ENCODE measurements at regions not wholly inside any gene's neighbourhood (a gene's known extent, or its start where the extent isn't known, plus 50 kb on each side); places are given as distances from the start of the nearest gene placed in this dataset.
A peak's percentile ranks its signal among the peaks of the same experiment; 100 is the strongest.
"Not testable (repeated sequence)": the region's sequence is repeated elsewhere in the genome, so short reads cannot be mapped to it uniquely, and the experiment has no call there.

DNA sequence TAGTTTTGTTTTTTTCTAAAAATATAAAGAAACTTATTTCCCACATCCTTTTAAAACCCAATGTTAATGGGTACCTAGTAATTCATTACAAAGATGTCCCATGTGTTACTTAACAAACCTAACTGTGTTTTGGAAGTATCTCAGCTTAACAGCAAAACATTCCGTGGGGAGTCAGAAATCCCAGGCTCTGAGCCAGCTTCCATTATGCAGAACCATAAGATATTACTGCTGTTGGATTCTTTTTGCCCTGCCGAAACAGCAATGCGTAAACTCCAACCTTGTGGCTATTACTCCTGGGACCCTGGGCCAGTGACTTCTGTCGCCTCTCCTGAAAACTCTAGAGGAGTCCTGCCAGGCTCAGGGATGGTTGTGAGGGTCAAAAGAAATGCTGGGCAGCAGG lies 174.1 kb downstream of the UXS1 start:
- no peak overlapping the region for H3K27ac Mint-ChIP-seq

DNA sequence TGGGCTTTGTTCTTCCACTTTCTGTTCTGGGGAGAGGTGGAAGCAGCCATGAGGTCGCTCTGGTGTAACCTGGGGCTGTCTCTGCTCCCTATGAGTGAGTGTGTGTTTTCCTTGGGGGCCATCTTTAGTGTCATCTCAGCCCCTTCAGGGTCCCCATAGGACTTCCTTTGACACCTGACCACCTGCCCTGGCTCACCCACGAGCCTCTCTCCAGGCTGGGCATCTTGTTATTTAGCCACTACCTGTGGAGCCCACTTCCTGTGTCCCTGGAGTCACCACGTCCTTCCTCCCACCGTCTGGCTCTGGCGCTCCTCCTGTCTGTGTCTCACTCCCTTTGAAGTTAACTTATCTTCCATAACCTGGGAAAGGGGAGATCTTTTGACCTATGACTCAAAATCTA lies 176.0 kb downstream of the UXS1 start:
- Mint-ChIP-seq H3K27ac (peak overlapping the region; percentile 27), H3K4me1 (peaks cover 7% of the 10 kb centered on the region), H3K9me3 (no peaks in the 10 kb centered on the region), H3K4me3 (no peak overlapping the region), H3K36me3 (ENCODE audit: low read depth) (no peaks in the 10 kb centered on the region), H3K27me3 (no peaks in the 10 kb centered on the region)
- no peak for ATAC-seq
- no peak for DNase-seq

More for the DNA sequence above, 174.1 kb downstream of the UXS1 start:
- Mint-ChIP-seq H3K4me1 (peaks cover 7% of the 10 kb centered on the region), H3K36me3 (ENCODE audit: low read depth) (no peaks in the 10 kb centered on the region), H3K9me3 (no peaks in the 10 kb centered on the region), H3K27me3 (no peaks in the 10 kb centered on the region), H3K4me3 (no peak overlapping the region)
- ATAC-seq (no peak), DNase-seq (no peak)

DNA sequence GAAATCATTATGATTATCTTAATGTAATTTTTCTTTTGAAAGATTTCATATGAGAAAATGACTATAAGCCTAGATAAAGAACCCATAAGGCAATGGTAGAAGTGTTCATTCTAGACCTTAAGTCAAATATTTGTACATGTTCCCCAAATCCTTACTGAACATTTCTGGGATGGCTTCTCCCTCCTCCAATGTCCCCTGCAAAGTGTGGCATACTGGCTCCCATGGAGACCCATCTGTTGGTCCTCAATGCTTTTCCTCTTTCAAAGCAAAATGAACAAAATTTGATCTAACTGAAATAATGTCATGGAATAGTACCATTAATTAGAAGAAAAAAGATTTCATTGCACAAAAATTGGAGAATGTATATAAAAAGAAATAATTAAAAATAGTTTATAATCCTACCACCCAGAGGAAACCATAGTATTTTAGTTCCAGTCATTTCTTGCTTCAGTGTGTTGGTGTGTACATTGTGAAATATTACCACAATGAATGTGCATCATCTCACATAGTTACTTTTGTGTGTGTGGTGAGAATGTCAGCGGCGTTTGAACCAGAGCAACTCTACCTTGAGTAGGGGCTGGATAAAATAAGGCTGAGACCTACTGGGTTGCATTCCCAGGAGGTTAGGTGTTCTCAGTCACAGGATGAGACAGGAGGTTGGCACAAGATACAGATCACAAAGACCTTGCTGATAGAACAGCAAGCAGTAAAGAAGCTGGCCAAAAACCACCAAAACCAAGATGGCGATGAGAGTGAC lies 181.3 kb downstream of the UXS1 start:
- Mint-ChIP-seq H3K27me3 (no peaks in the 10 kb centered on the region), H3K9me3 (peaks cover 9% of the 10 kb centered on the region), H3K36me3 (ENCODE audit: low read depth) (no peaks in the 10 kb centered on the region), H3K27ac (no peak overlapping the region), H3K4me3 (no peak overlapping the region), H3K4me1 (peaks cover 7% of the 10 kb centered on the region)
- no peak for DNase-seq
- ATAC-seq: no peak

DNA sequence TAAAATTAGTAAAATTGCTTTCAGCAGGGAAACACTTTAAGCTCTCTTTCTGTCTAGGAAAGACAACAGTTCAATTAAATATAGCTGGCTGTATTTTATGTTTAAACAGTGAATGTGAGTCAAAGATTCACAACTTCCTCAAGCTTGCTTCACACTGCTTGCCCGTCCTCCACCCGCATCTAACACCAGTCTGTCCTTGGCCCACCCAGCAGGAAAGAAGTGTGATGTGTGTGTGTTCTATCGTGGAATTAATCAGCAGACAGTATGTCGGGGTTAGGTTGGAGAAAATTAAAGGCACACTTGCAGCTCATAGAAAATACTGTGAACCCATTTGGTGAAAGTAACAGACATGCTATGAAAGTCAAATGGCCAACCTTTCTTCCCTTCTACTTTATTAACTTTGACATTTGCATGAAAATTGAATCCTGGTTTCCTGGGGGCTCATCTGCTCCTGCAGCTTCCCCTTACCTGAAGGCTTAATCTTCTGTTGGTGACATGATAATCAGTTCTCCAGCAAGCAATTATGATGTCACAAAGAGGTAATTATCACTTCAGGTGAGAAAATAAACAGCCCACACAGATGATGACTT lies 182.0 kb downstream of the UXS1 start:
- Mint-ChIP-seq H3K9me3 (peaks cover 14% of the 10 kb centered on the region), H3K27me3 (no peaks in the 10 kb centered on the region), H3K36me3 (ENCODE audit: low read depth) (peaks cover 1% of the 10 kb centered on the region), H3K4me1 (peaks cover 6% of the 10 kb centered on the region), H3K4me3 (no peak overlapping the region), H3K27ac (no peak overlapping the region)
- no peak for DNase-seq
- ATAC-seq: no peak

DNA sequence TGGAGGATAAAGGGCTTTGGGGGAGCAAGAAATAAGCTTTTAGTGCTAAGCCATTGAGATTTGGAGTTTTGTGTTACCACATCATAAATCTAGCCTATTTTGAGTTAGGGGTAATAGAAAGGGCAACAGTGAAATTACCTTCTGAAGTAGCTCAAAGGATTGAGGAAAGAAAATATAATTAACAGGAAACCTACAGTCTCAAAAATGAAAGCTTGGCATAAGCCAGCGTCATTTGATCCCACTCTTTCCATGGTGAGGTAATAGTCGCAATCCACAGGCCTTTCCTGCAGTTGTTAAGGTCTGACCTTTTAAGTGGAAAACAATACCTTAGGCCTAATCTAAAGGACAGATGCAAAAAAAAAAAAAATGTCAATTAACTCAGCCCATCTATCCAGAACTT lies 182.7 kb downstream of the UXS1 start:
- Mint-ChIP-seq H3K27me3 (no peaks in the 10 kb centered on the region), H3K9me3 (peaks cover 20% of the 10 kb centered on the region), H3K4me3 (no peak overlapping the region), H3K36me3 (ENCODE audit: low read depth) (peaks cover 6% of the 10 kb centered on the region), H3K27ac (no peak overlapping the region), H3K4me1 (peaks cover 6% of the 10 kb centered on the region)
- no peak for DNase-seq
- ATAC-seq: no peak

DNA sequence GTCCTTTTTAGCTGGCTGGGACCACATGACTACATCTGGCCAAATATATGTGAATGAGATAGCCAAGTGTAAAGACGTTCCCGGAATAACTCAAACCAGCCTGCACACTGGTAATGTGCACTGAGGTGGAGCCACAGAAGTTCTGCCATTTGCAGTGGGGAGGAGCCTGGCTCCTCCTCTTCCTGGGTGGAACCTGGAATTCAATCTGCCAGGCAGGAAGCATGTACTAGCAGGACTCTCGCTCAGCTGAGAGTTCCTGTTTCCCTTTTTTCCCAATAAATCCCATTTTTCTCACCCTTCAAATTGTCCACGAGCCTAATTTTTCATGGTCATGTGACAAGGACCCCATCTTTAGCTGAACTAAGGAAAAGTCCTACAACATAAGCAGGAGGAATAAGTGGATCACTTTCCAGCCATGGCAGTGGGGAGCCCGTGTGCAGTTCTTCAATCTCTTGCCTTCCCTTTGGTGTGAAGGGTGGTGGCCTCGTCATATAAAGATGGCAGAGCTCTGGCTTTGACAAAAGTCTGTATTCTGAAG lies 183.2 kb downstream of the UXS1 start:
- Mint-ChIP-seq H3K4me3 (no peak overlapping the region), H3K36me3 (ENCODE audit: low read depth) (peaks cover 9% of the 10 kb centered on the region), H3K27ac (no peak overlapping the region), H3K4me1 (peaks cover 6% of the 10 kb centered on the region), H3K27me3 (no peaks in the 10 kb centered on the region), H3K9me3 (peaks cover 24% of the 10 kb centered on the region)
- ATAC-seq (no peak), DNase-seq (no peak)

DNA sequence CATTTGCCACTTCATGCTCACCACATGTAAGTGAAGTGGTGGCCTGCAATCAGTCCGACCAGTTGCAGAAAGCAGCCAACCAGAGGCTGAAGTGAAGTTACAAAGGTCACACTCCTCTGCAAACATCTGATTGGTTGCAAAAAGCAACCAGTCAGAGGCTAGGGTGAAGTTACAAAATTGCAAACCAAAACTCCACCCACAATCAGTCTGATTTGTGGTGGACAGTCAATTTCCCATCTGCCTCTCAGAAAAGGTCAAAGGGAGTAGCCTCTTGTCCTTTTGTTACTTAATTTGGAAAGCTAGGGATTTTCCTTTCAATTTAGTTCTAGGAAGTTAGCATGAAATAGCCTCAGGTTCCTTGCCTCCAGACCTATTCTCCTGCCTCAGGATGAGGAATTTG lies 185.0 kb downstream of the UXS1 start:
- H3K27me3 Mint-ChIP-seq: no peaks in the 10 kb centered on the region

DNA sequence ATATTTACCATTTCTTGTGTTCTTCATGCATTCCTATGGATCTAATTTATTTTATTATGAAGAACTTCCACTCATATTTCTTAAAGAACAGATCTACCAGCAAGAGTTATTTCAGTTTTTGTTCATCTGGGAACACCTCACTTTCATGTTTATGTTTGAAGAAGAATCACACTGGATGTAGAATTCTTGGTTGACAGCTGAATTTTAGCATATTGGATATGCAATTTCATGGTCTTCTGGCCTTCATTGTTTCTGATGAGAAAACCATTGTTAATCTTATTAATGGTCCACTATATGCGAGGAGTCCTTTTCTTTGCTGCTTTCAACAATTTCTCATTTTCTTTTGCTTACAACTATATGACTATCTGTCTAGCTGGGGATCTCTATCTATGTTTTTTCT lies 189.2 kb downstream of the UXS1 start:
- no peak for DNase-seq
- no peaks in the 10 kb centered on the region for H3K27me3 Mint-ChIP-seq
- no peaks in the 10 kb centered on the region for H3K4me1 Mint-ChIP-seq
- peaks cover 51% of the 10 kb centered on the region for H3K9me3 Mint-ChIP-seq
- no peak for ATAC-seq
- H3K4me3 Mint-ChIP-seq: no peak overlapping the region
- no peak overlapping the region for H3K27ac Mint-ChIP-seq
- H3K36me3 Mint-ChIP-seq (ENCODE audit: low read depth): peaks cover 14% of the 10 kb centered on the region

More for the DNA sequence above, 185.0 kb downstream of the UXS1 start:
- Mint-ChIP-seq H3K9me3 (peaks cover 40% of the 10 kb centered on the region), H3K27ac (no peak overlapping the region), H3K36me3 (ENCODE audit: low read depth) (peaks cover 12% of the 10 kb centered on the region), H3K4me3 (no peak overlapping the region), H3K4me1 (peaks cover 6% of the 10 kb centered on the region)
- ATAC-seq (no peak), DNase-seq (no peak)

DNA sequence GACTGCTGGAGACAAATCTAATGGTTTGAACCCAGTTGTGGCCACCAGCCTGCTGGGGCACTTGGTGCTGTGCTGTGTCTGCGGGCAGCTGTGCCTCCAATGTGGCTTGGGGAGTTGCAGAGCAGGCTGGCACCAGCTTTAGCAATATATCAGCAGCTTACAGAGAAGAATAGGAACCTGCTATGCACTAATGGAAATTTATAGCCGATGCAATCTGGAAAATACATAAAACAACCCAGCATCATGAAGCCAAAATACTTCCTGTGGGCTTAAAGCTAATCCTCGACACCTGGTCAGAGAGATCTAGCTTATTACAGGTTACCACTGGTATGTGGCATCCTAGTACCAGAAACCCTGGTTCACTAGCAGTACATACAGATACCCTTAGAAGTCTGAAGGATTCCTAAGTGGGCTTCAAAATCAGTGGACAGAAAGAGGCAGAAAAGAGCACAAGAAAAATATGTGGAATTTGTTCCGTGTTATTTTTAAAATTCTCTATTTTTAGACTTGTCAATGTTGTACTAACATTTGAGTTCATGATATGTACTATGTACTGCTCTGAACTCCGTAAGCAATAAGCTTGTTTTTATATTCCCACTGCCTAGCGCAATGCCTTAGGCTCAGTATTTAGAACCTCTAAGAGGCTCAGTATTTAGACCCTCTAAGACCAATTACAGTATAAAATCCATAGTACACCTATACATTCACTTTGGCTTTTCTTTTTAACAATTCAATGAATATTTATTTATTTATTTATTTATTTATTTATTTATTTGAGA lies 194.7 kb downstream of the UXS1 start:
- no peak for DNase-seq
- H3K4me1 Mint-ChIP-seq: no peaks in the 10 kb centered on the region
- H3K9me3 Mint-ChIP-seq: peaks cover 34% of the 10 kb centered on the region

DNA sequence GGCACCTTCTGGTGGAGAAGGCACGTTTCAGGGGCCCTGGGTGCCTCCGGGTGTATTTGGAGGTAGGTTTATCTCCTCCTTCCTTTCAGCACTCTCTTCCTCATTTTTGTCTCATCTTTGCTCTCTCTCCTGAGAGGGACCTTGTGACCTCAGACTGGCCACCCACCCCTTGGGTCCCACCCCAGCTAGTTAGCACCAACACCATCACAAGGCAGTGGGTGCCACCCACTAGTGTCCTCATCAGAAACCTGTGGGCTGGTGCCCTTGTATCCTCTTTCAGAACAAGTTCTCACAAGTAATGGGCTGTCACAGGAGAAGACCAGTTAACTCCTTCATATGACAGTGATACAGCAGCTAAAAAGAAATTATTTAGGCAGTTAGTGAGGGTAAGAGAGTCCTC lies 196.4 kb downstream of the UXS1 start:
- no peak overlapping the region for H3K27ac Mint-ChIP-seq

More for the DNA sequence above, 194.7 kb downstream of the UXS1 start:
- H3K27ac Mint-ChIP-seq: no peak overlapping the region
- H3K36me3 Mint-ChIP-seq (ENCODE audit: low read depth): peaks cover 6% of the 10 kb centered on the region
- no peak for ATAC-seq
- H3K27me3 Mint-ChIP-seq: no peaks in the 10 kb centered on the region
- no peak overlapping the region for H3K4me3 Mint-ChIP-seq

DNA sequence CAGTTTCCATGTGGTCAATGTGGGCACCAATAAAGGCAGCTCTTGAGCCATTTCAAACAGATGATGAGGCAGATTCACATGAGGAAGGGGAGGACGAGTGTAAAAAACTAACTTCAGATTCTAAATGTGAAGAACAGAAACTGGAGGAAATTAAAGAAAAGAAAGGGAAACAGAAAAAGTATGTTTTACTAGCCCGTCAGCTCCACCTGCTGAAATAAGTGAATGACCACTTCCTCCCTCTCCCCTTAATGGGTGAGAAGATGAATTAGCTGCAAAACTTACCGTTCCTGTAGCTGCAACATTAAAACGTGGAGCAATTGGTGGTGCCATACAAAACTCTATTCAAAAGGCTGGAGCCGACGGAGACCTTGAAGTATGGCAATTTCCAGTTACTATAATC lies 203.5 kb downstream of the UXS1 start:
- Mint-ChIP-seq H3K27me3 (no peaks in the 10 kb centered on the region), H3K4me3 (no peak overlapping the region), H3K36me3 (ENCODE audit: low read depth) (peaks cover 13% of the 10 kb centered on the region), H3K27ac (no peak overlapping the region), H3K4me1 (peaks cover 26% of the 10 kb centered on the region), H3K9me3 (peaks cover 47% of the 10 kb centered on the region)
- DNase-seq (no peak), ATAC-seq (no peak)

More for the DNA sequence above, 196.4 kb downstream of the UXS1 start:
- Mint-ChIP-seq H3K4me3 (no peak overlapping the region), H3K36me3 (ENCODE audit: low read depth) (peaks cover 6% of the 10 kb centered on the region), H3K4me1 (no peaks in the 10 kb centered on the region), H3K27me3 (no peaks in the 10 kb centered on the region), H3K9me3 (peaks cover 37% of the 10 kb centered on the region)
- DNase-seq (no peak), ATAC-seq (no peak)

DNA sequence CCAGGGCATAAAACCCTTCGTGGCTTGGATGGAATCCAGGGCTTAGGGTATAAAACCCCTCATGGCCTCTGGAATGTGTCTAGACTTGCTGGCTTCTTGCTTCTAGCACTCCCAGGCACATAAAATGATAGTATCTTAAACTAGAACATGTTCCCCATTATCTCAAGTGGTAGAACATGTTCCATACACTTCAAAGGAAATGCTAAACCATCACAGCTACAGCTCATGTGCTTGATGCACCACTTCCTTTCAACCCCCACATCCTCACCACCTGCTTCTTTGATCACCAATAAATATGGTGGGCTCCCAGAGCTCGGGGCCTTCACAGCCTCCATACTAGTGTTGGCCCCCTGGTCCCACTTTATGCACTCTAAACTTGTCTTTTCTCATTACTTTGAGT lies 204.3 kb downstream of the UXS1 start:
- H3K4me1 Mint-ChIP-seq: peaks cover 31% of the 10 kb centered on the region
- not testable (repeated sequence) for H3K4me3 Mint-ChIP-seq

DNA sequence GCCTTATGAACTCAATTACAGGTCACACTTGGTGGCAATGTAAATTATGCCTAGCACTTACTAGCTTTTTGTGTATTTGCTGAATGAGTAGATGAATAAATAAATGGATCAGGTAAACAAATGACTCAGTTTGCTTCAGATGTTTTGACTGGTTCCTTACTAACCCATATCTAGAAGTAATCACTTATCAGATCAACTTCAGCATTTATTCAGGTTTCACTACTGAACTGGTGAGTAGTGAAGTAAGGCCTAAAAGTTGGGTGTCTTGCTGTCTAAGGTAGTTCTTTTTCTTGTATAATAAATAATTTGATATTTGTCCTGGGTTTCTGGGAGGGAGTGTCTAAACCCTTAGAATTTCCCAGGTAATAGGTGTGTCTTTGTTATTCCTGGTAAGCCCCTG lies 205.0 kb downstream of the UXS1 start:
- Mint-ChIP-seq H3K4me1 (peaks cover 33% of the 10 kb centered on the region), H3K36me3 (ENCODE audit: low read depth) (peaks cover 9% of the 10 kb centered on the region), H3K9me3 (peaks cover 39% of the 10 kb centered on the region), H3K27me3 (no peaks in the 10 kb centered on the region), H3K27ac (no peak overlapping the region), H3K4me3 (no peak overlapping the region)
- DNase-seq (no peak), ATAC-seq (no peak)

More for the DNA sequence above, 204.3 kb downstream of the UXS1 start:
- H3K36me3 Mint-ChIP-seq (ENCODE audit: low read depth); DNase-seq; ATAC-seq; H3K27ac Mint-ChIP-seq; H3K27me3 Mint-ChIP-seq: not testable (repeated sequence)
- H3K9me3 Mint-ChIP-seq: peaks cover 44% of the 10 kb centered on the region

DNA sequence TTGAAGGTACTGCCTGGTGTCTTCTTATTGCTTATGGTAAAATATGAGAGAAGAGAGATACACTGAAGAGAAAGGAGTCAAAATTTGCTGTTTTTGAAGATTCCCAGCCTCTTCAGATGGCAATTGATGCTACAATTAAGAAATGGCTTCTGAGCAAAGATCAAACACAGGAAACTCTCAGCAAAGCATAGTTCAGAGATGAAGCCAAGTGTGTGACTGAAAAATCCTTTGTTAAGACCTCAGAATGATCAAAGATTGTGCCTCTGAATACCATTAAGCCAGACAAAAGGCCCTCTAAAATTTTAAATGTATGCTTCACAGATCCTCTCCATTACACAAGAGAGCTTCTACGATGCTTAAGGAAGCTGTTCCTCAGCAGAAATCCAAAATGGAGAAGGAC lies 216.3 kb downstream of the UXS1 start:
- ATAC-seq: no peak

More for the DNA sequence above, 216.3 kb downstream of the UXS1 start:
- no peak for DNase-seq
- peaks cover 28% of the 10 kb centered on the region for H3K4me1 Mint-ChIP-seq
- no peaks in the 10 kb centered on the region for H3K36me3 Mint-ChIP-seq (ENCODE audit: low read depth)
- H3K9me3 Mint-ChIP-seq: peaks cover 3% of the 10 kb centered on the region
- no peak overlapping the region for H3K27ac Mint-ChIP-seq
- H3K4me3 Mint-ChIP-seq: no peak overlapping the region
- no peaks in the 10 kb centered on the region for H3K27me3 Mint-ChIP-seq
